HS-27A (cell line): ENCODE measurements at regions not wholly inside any gene's neighbourhood (a gene's known extent, or its start where the extent isn't known, plus 50 kb on each side); places are given as distances from the start of the nearest gene placed in this dataset.
"Not testable (repeated sequence)": the region's sequence is repeated elsewhere in the genome, so short reads cannot be mapped to it uniquely, and the experiment has no call there.

Source experiments
- DNase-seq: peaks from one replicate; pipeline ENCODE4 v3.0.0-alpha.2; 2012; ENCODE audit warnings: low read depth, missing footprints

DNA sequence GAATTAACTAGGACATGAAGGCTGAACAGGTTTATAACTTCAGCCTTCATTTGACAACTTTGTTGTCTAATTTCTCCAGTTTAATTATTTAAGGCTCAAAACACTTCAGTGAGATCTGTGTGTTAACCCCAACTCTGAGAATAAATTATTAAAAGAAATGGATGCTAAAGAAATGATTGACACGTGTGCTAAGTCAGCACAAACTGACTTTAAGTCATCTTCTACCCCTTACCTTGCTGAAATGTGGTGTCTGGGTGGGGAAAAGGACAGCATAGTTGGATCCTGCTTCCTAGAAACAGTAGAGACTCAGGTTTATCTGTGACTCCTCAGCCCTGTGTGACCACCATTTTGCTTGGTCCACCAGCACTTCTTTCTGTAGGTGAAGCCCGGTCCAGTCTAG, 324.8 kb upstream of the NPSR1 start:
- no peak for DNase-seq

DNA sequence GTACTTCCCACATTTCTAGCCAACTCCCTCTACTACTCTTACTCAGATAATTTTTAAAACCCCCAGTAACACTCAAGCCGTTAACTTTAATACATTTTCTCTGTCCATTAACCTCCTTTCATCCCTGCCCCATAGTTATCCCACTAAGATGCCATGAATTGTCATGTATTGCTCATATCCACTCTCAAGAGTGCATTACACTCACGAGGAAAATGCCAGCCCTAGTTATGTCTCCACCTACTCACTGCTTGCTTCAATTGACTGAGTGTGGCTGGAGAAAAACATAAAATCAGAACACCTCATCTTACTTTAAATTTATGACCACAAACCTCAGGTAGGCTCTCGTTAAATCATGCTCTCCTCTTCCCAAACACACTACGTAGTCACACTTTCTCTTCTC, 324.1 kb upstream of the NPSR1 start:
- DNase-seq: no peak

DNA sequence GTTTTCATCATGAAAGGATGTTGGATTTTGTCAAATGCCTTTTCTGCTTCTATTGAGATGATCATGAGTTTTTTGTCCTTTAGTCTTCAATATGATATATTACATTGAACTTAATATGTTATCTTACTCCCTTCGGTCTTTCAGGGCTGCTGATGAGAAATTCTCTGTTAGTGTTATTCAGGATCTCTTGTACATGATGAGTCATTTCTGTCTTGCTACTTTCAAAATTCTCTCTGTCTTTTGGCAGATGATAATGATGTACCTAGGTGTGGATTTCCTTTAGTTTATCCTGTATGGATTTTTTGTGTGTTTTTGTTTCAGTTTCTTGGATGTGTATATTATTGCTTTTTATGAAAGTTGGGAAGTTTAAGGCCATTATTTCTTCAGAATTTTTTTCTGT, 320.9 kb upstream of the NPSR1 start:
- DNase-seq: no peak

DNA sequence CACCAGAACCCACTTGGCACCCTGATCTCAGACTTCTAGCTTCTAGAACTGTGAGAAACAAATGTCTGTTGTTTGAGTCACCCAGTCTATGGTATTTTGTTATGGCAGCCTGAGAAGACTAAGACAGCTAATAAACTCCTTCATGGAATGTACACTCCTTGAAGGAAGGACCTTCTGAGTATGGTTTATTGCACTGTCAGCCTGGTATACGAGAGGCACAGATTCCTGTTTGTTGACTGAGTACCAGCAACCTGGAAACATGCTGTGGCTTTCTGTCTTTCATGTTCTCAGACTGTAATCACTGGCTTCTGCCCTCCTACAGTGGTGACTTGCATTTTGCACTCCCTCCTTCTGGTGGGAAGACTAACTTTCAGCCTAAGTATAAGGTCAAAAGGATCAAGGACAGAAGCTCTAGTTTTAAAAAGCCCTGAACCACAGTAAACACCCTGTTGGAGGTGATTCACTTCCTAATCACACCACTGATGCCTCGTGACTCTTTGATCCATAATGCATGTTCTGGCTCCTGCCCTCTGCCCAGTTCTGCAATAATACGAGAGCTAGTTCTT, 319.0 kb upstream of the NPSR1 start:
- no peak for DNase-seq

DNA sequence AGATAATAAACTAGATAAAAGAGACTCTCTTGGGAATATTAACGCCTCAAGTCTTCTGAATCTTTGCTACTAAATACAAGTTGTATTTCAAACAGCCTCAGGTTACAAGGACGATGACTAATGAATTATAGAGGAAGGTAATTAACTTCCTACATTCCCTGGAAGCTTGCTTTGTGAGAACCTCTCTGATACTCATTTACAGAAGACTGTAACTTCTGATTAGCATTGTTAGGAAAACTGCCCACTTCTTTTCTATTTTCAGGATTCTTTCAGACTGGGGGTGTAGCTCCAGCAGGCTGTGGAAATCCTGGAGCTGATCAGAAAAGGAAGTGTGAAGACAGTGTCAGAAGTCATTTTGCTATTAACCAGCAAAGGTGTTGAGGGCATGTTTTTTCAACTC, 316.7 kb upstream of the NPSR1 start:
- no peak for DNase-seq

DNA sequence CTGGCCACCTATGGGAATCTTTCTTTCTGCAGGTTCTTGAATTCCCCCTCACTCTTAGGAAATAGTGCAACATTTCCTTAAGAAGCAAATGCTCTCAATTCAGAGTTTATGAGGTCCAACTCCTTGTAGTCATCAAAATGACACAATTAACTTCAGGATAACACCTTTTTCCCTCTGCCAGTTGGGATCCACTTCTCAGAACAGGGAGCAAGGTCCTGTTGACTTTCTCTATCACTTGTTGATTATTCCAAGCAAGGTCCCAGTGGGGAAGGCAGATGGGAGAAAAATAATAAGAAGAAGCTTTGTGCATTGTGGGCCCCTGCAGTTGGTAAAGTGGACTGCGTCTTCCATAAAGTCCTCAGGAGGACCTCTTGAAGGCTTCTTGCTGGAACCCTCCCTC, 315.6 kb upstream of the NPSR1 start:
- no peak for DNase-seq

DNA sequence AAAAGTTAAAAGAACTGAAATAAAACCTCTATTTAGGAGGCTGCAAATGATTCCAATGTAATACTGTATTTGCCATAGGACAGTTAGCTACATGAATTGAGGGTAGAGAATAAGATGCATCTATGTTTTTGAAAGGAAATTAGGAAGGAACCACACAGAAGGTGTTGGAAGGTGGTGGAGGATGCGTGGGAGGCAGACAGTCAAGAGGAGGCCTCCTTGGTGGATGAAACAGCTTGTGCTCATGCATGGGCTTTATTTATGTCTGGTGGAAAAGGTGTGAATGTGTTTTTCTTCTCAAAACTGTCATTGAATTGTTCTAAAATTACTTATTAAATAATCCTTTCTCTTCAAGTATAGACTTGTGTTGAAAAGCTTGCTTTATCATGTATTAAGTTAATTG, 314.4 kb upstream of the NPSR1 start:
- no peak for DNase-seq

DNA sequence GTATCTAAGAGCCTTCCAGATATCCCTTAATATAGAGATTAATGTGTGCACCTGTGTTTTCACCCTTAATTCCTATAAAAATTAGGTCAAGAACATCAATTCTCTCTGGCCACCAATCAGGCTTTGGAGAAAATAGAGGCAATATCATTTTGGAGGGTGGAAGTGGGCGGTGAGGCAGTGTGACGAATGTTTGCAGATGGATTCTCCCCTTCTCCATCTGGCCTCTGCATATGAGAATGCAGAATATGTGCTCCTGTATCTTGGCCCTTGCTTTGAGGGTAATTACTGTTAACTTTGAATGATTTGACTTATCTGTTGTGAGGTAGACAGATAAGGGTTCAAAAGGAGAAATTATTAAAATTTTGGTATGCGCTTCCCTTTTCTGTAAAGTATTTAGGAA, 304.0 kb upstream of the NPSR1 start:
- DNase-seq: no peak

DNA sequence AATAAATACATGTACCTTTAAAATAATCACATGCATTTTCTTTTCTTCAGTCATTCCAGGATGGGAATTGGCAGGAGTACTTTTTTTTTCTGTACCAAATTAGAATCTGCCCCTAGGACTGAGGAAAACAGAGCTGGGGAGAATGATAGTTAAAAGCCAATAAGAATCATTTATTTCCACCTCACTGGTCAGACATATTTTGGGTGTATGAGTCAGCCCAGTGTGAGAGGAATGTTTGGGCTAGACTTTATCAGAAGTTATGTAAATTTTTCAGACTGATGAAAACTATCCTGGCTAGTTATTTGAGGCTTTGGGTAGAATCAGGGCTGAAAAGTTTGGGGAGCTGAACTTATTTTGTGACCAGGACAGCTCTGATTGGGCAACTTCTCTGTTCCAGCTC, 303.1 kb upstream of the NPSR1 start:
- DNase-seq: no peak

DNA sequence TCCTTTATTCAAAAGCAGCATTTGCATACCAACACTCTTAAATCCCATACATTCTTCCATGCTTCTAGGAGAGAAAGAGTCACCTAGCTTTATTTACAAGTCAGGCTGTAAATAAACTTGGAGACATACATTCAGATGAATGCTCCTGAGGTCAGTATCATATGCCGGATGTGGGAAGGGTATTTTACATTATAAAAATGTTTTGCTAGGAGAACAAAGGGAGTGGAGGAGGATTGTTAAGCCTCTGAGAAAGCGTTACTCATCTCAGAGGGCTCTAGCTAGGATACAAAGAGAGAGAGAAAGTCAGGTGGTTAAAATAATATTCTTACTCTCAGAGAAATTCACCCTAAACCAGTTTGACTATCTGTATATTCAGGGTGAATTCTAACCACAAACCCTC, 300.9 kb upstream of the NPSR1 start:
- no peak for DNase-seq

DNA sequence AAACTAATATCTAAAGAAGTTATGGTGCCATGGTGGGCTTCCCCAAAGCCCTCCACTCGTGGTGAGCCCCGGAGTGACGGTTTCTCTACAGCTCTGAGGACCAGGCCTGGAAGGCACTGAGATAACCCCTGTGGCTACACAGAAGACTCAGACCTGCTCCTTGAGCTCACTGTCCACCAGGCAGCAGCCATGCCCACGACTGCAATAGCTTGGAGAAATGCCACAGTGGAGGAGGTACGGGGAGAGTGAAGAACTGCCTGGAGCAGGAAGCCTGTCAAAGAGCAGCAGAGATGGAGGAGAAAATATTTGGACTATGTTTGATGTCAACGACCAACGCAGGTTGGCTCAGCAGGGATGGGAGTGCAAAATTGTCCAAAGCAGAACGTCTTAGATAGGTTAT, 300.1 kb upstream of the NPSR1 start:
- DNase-seq: no peak

DNA sequence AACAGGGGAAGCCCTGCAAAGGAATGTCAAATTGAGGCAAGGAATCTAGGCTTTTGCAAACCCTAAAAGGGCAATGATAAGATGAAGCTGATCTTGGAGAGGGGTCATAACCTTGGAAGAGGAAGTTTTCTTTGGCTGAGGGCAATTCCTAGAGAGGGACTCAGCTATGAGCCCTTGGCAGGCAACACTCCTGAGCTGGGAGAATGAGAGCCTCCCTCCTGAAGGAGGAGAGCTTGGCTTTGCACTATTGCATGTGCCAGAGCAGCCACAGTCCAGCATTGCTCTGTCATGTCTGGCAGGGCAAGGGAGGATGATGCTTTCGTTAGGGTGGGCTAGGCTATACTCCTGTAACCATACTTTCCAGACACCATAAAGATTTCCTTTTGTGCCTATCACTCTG, 299.4 kb upstream of the NPSR1 start:
- not testable (repeated sequence) for DNase-seq

DNA sequence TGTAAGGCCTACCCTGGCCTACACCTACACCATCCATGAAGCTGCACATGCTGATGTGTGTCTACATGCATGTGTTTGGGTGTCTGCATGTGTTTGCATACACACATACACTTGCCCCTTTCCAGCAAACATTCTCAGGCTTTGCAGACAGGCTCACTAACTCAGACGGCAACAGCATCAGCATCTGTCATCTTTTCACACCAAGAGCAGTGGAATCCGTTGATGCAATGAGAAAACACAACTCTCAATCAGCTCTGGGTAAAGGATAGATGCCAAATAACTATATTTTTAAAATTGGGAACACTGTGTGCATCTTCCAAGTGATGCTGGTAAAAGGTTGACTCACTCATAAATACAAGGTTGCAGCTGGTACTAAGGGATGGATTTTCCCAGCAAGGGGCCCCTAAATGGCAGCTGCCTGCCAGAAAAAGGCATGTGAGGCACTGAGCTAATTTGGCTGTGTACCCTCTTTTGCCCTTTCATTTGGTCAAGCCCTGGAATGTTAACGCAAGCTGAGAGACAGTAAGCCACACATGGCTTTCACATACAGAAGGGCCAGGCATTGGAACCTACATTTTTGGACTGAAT, 296.3 kb upstream of the NPSR1 start:
- DNase-seq: no peak

DNA sequence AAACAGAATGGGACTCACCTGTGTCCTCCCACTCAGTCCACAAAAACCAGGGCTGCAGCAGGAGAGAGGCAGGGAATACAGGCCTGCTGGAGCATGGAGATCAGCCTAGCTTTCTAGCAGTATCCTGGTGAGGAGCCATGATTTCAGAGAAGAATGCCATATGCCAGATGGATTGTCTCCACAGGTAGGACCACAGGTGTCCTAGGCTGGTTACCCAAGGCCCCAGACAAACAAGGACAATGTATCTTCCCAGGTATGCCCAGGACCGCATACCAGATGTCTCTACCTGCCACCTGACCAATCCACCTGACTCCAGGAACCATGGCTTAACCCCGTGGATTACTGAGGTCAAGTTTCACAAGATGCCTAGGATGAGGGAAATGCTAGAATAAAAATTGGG, 295.4 kb upstream of the NPSR1 start:
- DNase-seq: no peak

DNA sequence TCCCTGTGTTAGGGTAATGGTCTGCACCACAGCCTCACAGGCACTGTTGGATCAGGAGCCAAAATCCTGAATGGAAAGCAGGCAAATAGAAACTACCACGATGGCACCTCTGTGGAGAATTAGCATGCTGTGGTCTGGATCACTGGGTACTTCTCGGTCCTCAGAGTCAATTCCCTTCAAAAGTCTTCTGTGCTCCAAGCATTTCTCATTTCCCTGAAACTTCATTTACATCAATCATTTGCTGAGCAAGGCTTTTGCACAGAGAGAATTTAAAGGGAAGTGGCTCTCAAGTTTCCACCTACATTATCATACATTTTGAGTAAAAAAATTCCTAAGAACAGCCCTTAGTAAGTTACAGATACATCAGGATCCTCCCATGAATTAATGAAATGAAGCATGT, 293.9 kb upstream of the NPSR1 start:
- no peak for DNase-seq

DNA sequence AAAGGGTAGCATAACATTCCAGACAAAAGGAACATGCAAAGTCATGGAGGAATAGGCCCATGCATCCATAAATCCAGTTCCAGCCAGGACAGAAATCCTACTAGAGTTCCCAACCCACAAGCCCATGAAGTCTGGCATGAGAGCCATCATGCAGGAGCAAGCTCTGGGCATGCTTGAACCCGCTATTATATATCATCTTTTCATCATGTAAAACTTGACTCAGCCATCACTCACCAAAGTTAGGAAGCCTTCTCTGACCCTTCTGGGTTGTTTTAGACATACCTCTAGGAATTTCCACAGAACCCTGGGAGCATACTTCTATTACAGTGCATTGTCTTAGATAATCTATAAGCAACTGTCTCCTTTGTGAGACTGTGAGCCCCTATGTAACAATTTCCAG, 293.0 kb upstream of the NPSR1 start:
- no peak for DNase-seq

DNA sequence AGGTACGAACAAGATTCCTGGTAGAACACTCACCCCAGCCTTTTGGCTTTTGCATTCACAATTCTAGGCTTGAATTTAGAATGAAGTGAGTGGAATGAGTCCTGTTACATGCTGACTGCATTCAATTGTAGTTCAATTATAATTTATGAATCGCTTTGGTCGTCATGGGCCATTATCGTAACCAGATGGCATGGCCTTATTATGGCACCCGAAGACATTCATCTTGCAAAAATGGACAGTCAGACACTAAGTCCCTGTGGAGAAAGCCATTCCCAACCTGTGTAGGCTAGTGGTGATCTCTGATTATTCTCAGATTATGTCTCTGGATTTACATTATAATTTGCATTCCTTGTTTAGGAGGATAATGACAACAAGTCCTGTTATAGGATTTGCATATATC, 292.4 kb upstream of the NPSR1 start:
- DNase-seq: no peak

DNA sequence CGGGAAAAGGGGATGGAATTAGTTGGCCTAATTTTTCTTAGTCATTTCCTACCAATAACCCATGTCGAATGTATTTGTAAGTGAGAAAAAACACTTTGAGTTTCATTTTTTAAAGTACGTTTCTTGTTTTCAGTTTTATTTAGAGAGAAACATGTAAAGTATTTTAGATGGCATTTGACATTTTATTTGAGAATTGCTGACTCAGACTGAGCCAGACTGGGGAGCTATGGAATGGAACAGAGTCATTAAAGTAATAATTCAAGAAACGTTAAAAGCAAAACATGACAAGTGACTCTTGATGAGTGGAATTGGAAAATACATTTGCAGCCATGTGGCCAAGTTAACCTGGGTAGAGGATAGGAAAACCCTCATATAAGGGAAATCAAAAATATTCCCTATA, 286.1 kb upstream of the NPSR1 start:
- DNase-seq: no peak

DNA sequence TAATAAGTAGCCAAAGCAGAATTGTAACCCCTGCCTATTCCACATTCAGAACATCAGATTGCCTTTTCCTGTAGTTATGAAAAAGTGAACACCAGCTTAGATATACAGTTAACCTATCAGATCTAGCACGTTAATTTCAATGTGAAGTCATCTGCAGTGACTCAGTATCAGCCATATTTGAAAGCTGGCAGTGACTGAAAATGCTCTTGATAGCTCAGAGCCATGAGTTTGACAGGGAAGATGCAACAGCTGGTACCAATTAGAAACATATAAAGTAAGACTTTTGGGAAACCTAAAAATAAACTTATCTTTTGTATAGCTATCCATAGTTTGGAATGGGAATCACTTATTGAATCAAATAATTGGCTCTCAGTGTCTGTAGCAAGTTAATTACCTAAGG, 284.1 kb upstream of the NPSR1 start:
- no peak for DNase-seq

DNA sequence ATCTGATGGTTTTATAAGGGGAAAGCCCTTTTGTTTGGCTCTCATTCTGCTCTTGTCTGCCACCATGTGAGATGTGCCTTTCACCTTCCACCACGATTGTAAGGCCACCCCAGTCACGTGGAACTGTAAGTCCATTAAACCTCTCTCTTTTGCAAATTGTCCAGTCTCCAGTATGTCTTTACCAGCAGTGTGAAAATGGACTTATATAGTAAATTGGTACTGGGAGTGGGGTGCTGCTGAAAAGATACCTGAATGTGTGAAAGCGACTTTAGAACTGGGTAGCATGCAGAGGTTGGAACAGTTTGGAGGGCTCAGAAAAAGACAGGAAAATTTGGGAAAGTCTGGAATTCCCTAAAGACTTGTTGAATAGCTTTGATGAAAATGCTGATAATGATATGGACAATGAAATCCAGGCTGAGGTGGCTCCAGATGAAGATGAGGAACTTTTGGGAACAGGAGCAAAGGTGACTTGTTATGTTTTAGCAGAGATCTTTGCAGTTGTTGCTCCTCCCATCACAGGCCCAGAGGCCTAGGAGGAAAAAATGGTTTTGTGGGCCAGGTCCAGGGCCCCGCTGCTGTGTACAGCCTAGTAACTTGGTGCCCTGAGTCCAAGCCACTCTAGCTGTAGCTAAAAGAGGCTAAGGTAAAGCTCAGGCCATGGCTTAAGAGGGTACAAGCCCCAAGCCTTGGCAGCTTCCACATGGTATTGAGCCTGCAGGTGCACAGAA, 275.7 kb upstream of the NPSR1 start:
- no peak for DNase-seq

DNA sequence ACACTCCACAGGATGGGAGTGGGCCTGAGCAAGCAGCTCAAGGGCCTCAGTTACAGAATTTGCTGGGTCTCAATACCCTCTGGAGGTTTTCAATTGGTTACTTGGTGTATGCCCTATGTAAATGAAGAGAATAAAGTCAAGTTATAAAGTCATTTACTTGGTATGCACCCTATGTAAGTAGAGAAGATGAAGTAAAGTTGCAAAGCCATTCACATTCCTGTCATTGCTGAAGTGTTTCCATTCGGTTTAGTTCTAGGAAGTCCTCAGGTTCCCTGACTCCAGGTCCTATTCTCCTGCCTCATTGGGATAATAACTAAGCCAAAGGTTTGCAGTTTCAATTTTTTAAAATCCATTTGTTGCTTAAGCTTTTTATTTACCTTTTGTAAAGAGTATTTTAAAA, 272.6 kb upstream of the NPSR1 start:
- no peak for DNase-seq

DNA sequence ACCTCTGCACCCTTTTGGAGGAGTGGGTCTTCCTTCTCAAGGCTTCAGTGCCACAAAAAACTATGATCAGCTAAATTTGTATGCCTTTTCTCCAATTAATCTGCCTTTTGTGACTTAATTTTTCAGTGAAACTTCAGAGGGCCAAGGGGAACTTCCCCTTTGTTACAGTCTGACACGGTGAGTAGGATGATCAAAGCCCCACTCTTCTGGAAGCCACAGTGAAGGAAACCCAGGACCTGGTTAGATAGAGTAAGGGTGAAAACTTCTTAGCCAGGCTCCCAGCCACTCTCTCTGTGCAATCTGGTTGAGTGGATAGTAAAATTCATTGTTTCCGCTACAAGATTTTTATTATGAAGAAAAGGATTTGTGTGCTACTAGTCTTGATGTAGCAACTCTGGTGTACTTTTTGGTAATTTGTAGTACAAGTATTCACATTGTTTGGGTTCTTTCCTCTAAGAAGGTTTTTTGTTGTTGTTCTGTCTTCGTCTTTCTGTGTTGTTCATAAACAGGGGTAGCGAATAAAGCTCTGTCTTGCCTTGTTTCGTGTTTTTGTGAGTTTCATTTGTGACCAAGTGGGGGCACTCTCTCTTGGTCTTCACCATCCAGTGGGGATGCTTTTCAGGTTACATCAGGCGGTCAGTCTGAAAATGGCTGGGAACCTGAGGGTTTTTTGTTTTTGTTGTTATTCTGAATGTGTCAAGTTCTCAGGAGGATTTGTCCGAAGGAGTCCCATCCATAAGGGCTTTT, 268.5 kb upstream of the NPSR1 start:
- no peak for DNase-seq

DNA sequence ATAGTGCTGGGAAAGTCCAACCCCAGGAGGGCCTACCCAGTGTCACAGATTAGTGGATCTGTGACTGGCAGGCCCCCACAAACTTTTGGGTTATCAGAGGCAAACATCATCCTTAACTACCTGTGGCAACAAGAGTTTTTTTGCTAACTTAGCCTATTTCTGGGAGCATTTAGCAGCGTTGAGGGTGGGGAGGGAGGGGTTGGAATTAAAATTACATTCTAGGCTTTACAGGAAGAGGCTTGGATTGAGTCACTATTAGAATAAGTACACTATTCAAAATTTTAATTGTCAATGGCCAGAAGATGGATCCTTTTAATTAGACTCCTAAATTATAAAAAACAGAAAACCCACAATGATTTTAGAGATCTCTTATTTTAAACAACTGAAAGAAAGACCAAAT, 267.9 kb upstream of the NPSR1 start:
- DNase-seq: no peak
